ENCODE measurements at regions not wholly inside any gene's neighbourhood (a gene's known extent, or its start where the extent isn't known, plus 50 kb on each side); places are given as distances from the start of the nearest gene placed in this dataset.

- in situ Hi-C loops (cut with MboI) (no loop called here), intact Hi-C loops (cut with micrococcal nuclease) (no loop called here)
- no peak overlapping the region for H2AFZ ChIP-seq (ENCODE audit: low read depth, low read length)
- H4K20me1 ChIP-seq (replicated peaks; ENCODE audit: control insufficient read depth, insufficient read depth, low read length) = no peaks in the 10 kb centered on the region
- ChIA-PET CTCF (ENCODE audit: low intra/inter-chr PET ratio) (no interaction called here), POLR2A (no interaction called here)
- 2% methylated on average over 5 of the region's 5 CpGs for WGBS (ENCODE audit: insufficient coverage, low coverage, missing lambda C conversion rate)
- TF ChIP-seq ATF1 (CRISPR knock-in tag; IDR thresholded peaks at IDR 0.05) (no peak), ATF1 (tag; IDR thresholded peaks at IDR 0.05) (no peak), ESRRA (IDR thresholded peaks at IDR 0.05; ENCODE audit: borderline replicate concordance, low read depth) (no peak), TCF7L2 (IDR thresholded peaks at IDR 0.05; ENCODE audit: low read depth, low read length) (no peak)
- TF ChIP-seq, protein P1, sequence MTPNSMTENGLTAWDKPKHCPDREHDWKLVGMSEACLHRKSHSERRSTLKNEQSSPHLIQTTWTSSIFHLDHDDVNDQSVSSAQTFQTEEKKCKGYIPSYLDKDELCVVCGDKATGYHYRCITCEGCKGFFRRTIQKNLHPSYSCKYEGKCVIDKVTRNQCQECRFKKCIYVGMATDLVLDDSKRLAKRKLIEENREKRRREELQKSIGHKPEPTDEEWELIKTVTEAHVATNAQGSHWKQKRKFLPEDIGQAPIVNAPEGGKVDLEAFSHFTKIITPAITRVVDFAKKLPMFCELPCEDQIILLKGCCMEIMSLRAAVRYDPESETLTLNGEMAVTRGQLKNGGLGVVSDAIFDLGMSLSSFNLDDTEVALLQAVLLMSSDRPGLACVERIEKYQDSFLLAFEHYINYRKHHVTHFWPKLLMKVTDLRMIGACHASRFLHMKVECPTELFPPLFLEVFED (CRISPR knock-in tag; conservative IDR thresholded peaks at IDR 0.05) = no peak
- TF ChIP-seq, protein P2, sequence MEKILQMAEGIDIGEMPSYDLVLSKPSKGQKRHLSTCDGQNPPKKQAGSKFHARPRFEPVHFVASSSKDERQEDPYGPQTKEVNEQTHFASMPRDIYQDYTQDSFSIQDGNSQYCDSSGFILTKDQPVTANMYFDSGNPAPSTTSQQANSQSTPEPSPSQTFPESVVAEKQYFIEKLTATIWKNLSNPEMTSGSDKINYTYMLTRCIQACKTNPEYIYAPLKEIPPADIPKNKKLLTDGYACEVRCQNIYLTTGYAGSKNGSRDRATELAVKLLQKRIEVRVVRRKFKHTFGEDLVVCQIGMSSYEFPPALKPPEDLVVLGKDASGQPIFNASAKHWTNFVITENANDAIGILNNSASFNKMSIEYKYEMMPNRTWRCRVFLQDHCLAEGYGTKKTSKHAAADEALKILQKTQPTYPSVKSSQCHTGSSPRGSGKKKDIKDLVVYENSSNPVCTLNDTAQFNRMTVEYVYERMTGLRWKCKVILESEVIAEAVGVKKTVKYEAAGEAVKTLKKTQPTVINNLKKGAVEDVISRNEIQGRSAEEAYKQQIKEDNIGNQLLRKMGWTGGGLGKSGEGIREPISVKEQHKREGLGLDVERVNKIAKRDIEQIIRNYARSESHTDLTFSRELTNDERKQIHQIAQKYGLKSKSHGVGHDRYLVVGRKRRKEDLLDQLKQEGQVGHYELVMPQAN (IDR thresholded peaks at IDR 0.05; ENCODE audit: borderline replicate concordance) = no peak
- TF ChIP-seq, protein P3, sequence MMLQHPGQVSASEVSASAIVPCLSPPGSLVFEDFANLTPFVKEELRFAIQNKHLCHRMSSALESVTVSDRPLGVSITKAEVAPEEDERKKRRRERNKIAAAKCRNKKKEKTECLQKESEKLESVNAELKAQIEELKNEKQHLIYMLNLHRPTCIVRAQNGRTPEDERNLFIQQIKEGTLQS (IDR thresholded peaks at IDR 0.05) = no peak
- TF ChIP-seq, protein P3 (CRISPR knock-in tag; conservative IDR thresholded peaks at IDR 0.05) = no peak
- TF ChIP-seq, protein P4, sequence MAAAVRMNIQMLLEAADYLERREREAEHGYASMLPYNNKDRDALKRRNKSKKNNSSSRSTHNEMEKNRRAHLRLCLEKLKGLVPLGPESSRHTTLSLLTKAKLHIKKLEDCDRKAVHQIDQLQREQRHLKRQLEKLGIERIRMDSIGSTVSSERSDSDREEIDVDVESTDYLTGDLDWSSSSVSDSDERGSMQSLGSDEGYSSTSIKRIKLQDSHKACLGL (CRISPR knock-in tag; IDR thresholded peaks at IDR 0.05; ENCODE audit: borderline replicate concordance, poor library complexity, severe bottlenecking) = no peak
- DNase-seq (ENCODE audit: extremely low read depth in 1 of 4, low spot score in 3 of 4) (no peak), ATAC-seq (no peak), FAIRE-seq (no peak)
- H3K9me1 ChIP-seq (ENCODE audit: control insufficient read depth, insufficient read depth, low read length) = no peaks in the 10 kb centered on the region
- no peak overlapping the region for H3K9ac ChIP-seq (ENCODE audit: insufficient read depth in 1 of 2, low read depth in 2 of 2, low read length in 2 of 2)
- H3K4me3 ChIP-seq = no peak overlapping the region
- no peaks in the 10 kb centered on the region for H3K27me3 ChIP-seq (ENCODE audit: control insufficient read depth in 2 of 2, insufficient read depth in 2 of 2, low read length in 2 of 2)
- H3K9me3 ChIP-seq (replicated peaks; ENCODE audit: control insufficient read depth, insufficient read depth, low read depth, low read length) = no peaks in the 10 kb centered on the region
- no peak overlapping the region for H3K4me2 ChIP-seq (ENCODE audit: insufficient read depth, low read length)
- no peaks in the 10 kb centered on the region for H3K36me3 ChIP-seq (ENCODE audit: control insufficient read depth, insufficient read depth, low read length)
- no peak overlapping the region for H3K27ac ChIP-seq (ENCODE audit: extremely low read depth, low read depth, low read length)
- H3K79me2 ChIP-seq (ENCODE audit: control insufficient read depth, insufficient read depth, low read length) = no peaks in the 10 kb centered on the region
- no TSS peak for BruUV-seq (replicated peaks)
- H3K4me1 ChIP-seq (replicated peaks in 1 of 2; ENCODE audit: control insufficient read depth in 2 of 2, insufficient read depth in 2 of 2, low read length in 2 of 2) = no peaks in the 10 kb centered on the region
These were observed 201.1 kb downstream of the OMA1 start for GRCh38 chr1:58345215-58346035.

All from K562 (cell line).